Stimulated activated effector memory CD8-positive, alpha-beta T cell treated with anti-CD3 and anti-CD28 coated beads, Interleukin-12 subunit alpha, Interleukin-12 subunit beta, amount 100 ng/mL, for 72 hours (primary cell): ENCODE measurements at regions not wholly inside any gene's neighbourhood (a gene's known extent, or its start where the extent isn't known, plus 50 kb on each side); places are given as distances from the start of the nearest gene placed in this dataset.
"Not testable (repeated sequence)": the region's sequence is repeated elsewhere in the genome, so short reads cannot be mapped to it uniquely, and the experiment has no call there.

Source experiments
- ATAC-seq: fragments of 150-1000 bp; cut with Tn5 transposase; 2 replicates; pipeline ENCODE4 v1.10.0; 2021
- DNase-seq, 2 donors: peaks; one replicate each; pipeline ENCODE4 v3.0.0; 2021 to 2022; ENCODE audit warnings: low spot score in 2 of 2
- H3K27ac Mint-ChIP-seq: one replicate; pipeline ENCODE4 v1.8.0; 2022; ENCODE audit warnings: mild to moderate bottlenecking, mixed read lengths
- H3K36me3 Mint-ChIP-seq: one replicate; pipeline ENCODE4 v1.8.0; 2022; ENCODE audit warnings: mild to moderate bottlenecking, mixed read lengths
- H3K4me1 Mint-ChIP-seq: one replicate; pipeline ENCODE4 v1.8.0; 2022; ENCODE audit warnings: mixed read lengths
- H3K4me3 Mint-ChIP-seq: one replicate; pipeline ENCODE4 v1.8.0; 2022; ENCODE audit warnings: mild to moderate bottlenecking, mixed read lengths
- H3K9me3 Mint-ChIP-seq: one replicate; pipeline ENCODE4 v1.8.0; 2022; ENCODE audit warnings: mixed read lengths

DNA sequence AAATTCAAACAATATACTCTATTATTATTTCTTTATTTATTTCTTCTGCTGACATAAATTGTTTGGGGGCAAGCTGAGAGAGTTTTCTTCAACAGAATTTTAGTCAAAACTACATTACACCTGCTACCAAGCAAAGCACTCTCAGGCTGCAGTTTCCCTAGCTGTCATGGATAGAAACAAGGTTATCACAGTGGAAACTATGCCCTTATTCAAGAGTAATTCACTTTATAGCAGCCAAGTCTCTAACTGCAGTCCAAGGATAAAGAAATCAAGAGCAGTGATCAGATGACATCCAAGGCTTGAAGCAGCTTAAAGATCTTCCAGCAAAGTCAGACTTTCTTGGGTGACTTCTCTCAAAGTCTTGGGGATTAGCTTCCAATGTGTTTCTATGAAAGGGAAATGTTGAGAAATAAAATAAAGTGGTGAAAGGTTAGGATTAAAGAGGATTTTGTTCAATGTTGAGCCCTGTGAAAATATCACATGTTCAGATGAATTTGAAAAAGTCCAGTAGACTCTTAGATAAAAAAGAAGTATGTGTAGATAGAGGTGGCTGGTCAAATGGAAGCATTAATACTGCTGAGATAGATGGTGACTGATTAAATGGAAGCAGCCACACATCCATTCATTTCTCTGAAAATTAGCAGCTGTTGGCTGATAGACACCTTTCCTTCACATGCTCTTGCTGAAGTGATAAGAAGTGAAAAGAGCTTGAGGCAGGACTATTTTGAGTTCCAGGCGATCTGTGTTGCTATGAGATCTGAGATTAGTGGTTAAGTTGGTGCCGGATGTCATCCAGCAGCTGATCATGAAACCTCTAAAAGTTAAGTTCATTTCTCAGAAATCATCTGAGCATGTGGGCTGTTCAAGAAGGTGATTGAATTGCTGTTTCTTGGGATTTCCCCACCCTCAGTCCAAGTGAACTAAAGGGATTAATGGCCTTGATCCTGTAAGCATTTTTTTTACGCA, 257.8 kb upstream of the BTG1 start:
- no peaks in the 10 kb centered on the region for H3K9me3 Mint-ChIP-seq
- peak; percentile 92 for ATAC-seq
- DNase-seq: peak in 1 of 2 donors; percentile 71
- no peaks in the 10 kb centered on the region for H3K36me3 Mint-ChIP-seq
- H3K27ac Mint-ChIP-seq: peak overlapping the region; percentile 91
- peak overlapping the region; percentile 47 for H3K4me3 Mint-ChIP-seq
- peaks cover 77% of the 10 kb centered on the region for H3K4me1 Mint-ChIP-seq

DNA sequence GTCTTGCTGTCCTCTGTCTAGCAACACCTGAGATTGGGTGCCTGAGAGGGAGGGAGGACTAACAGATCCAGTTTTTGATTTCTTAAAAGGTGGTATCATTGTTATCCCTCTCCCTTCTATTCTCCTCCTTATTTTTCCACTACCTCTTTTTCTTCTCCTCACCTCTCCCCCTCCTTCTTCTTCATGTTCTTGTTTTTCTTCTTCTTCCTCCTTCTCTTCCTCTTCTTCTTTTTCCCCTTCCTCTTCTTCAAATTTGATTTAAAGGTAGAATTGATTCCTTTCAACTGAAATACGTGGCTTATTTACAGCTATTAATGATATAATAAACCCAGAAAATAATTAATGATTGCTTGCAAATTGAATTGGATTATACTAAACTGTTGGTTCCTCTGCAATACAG, 256.8 kb upstream of the BTG1 start:
- H3K4me3 Mint-ChIP-seq: no peak overlapping the region

DNA sequence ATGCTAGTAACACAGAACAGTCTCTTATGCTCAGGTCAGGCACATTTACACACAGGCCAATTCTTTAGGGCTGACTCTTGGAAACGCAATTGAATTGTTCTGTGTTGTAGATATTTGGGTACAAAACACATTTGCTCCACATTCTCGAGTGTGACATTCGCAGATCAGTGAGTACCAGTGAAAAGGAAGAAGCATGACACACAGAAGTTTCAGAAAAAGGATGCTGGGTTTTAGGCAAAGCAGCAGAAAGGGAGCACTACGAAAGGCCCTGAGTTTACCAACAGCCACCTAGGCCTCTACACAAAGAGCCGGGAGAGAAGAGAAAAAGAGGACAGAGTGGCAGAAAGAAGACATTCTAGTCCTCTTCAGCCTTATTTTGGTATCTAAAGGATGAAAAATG, 254.4 kb upstream of the BTG1 start:
- H3K36me3 Mint-ChIP-seq: no peaks in the 10 kb centered on the region
- H3K4me1 Mint-ChIP-seq: peaks cover 93% of the 10 kb centered on the region
- H3K9me3 Mint-ChIP-seq: peaks cover 4% of the 10 kb centered on the region
- peak overlapping the region; percentile 28 for H3K4me3 Mint-ChIP-seq
- H3K27ac Mint-ChIP-seq: peak overlapping the region; percentile 75
- ATAC-seq: peak; percentile 34
- no peak for DNase-seq

More for the DNA sequence above, 256.8 kb upstream of the BTG1 start:
- Mint-ChIP-seq H3K4me1 (peaks cover 82% of the 10 kb centered on the region), H3K36me3 (no peaks in the 10 kb centered on the region), H3K9me3 (peaks cover 2% of the 10 kb centered on the region), H3K27ac (peak overlapping the region; percentile 91)
- no peak for ATAC-seq
- DNase-seq: no peak

DNA sequence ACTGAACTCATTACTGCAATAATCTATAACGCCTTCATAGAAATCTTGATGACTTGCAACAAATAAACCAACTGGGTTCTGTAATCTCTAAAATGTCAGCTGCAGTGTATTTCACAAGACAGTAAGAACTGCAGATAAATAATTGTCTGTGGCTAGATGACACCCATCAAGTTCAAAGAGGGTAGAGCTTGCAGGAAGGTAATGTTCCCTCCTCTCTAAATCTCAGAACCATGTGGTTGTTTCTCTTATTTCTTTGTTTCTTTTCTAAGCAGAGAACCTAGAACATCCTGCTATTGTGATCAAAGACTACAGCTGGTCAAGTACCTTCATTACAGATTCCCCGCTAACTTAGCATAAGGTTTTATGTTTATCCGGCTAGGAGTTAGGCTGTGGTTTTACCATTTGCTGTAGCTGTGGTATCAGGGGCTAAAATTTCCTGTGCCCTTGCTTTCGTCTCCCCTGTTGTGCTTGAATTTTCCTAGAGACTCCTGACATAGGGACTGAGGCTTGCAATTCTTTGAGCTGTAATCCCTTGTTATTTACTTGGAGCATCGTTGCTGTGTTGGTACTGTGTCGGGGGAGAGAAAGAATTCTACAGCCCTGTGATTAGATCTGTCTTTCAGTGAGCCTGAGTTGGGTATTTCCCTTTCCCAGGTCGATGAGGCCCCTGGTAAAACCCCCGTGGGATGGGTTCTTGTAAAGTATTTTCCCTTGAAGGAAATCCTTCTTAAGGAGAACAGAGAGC, 253.1 kb upstream of the BTG1 start:
- no peaks in the 10 kb centered on the region for H3K36me3 Mint-ChIP-seq

DNA sequence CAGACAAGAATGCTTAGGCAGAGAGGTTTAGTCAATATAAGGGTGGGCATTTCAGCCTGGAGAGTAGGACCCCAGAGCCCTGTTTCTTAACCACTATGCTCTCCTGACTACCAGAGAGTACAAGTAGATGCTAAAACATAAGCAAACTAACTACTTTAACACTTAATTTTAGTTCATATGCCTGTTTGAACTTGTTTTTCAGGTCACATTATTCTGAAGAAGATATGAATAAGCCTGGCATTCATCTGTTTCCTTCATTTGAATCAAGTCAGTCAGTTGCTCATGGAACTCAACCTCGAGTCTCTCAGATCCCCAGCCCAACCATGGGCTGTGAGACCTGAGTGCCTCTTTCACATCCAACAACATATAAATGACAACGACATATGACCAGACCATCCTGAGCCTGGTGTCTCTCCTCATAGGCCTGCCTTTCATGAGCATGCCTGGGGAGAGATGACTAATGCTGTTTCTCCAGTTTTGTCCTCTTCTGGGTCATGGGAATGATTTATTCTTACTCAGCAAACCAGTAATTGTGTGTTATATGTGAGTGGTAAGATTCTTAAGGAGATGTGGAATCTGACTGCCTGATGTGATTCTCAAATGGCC, 251.1 kb upstream of the BTG1 start:
- Mint-ChIP-seq H3K4me3 (no peak overlapping the region), H3K9me3 (peaks cover 15% of the 10 kb centered on the region), H3K36me3 (no peaks in the 10 kb centered on the region), H3K27ac (peak overlapping the region; percentile 75), H3K4me1 (peaks cover 70% of the 10 kb centered on the region)
- ATAC-seq (peak; percentile 68), DNase-seq (no peak)

More for the DNA sequence above, 253.1 kb upstream of the BTG1 start:
- peak; percentile 67 for ATAC-seq
- peaks cover 4% of the 10 kb centered on the region for H3K9me3 Mint-ChIP-seq
- peaks cover 86% of the 10 kb centered on the region for H3K4me1 Mint-ChIP-seq
- H3K4me3 Mint-ChIP-seq: peak overlapping the region; percentile 28
- no peak for DNase-seq
- peak overlapping the region; percentile 75 for H3K27ac Mint-ChIP-seq

DNA sequence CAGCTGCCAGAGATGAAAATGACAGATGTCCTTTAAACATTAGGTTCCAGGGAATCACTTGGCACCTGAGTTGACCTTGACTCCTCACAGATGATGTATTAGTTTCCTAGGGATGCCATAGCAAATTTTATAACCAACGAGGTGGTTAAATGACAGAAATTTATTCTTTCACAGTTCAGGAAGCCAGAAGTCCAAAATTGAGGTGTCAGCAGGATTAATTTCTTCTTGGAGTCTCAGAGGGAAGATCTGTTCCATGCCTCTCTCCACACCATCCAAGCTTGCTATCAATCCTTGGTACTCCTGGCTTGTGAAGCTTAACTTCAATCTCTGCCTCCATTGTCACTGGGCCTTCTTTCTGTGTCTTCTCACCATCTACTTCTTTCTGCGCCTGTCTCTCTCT, 249.7 kb upstream of the BTG1 start:
- no peak for DNase-seq
- Mint-ChIP-seq H3K4me1 (peaks cover 69% of the 10 kb centered on the region), H3K36me3 (no peaks in the 10 kb centered on the region), H3K4me3 (no peak overlapping the region), H3K9me3 (peaks cover 15% of the 10 kb centered on the region), H3K27ac (no peak overlapping the region)
- ATAC-seq: no peak

DNA sequence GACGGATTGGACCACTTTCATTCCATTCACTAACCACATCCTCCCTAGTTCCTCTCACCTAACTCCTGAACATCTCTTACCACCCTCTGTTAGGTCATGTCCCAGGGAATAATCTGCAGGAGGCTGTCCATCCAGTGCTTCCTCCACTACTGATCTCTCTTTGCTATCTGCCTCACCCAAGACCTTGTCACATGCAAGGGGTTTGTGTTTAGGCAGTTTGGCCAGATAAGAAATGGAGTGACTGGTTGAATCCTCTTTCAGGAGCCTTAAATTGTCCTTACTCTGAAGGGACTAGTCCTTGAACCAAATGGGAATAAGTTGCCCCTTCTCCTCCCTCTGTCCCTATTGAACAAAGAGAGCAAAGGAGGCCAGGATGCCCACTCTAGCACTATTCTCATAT, 249.2 kb upstream of the BTG1 start:
- ATAC-seq (no peak), DNase-seq (no peak)
- H3K36me3 Mint-ChIP-seq: no peaks in the 10 kb centered on the region
- H3K9me3 Mint-ChIP-seq: peaks cover 15% of the 10 kb centered on the region
- no peak overlapping the region for H3K27ac Mint-ChIP-seq
- H3K4me1 Mint-ChIP-seq: peaks cover 65% of the 10 kb centered on the region
- H3K4me3 Mint-ChIP-seq: no peak overlapping the region

DNA sequence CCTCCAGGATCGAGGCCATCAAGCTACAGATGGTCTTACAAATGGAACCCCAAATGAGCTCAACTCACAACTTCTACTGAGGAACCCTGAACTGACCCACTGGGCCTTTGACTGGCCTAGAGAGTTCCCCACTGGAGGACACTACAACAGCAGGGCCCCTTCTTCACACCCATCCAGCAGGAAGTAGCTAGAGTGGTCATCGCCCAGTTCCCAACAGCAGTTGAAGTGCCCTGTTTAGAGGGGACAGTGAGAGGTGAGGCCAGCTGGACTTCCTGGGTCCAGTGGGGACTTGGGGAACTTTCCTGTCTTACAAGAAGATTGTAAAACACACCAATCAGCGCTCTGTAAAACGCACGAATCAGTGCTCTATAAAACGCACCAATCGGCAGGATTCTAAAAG, 247.9 kb upstream of the BTG1 start:
- no peak overlapping the region for H3K4me3 Mint-ChIP-seq
- peaks cover 51% of the 10 kb centered on the region for H3K4me1 Mint-ChIP-seq
- DNase-seq (no peak), ATAC-seq (no peak)
- H3K9me3 Mint-ChIP-seq: peaks cover 15% of the 10 kb centered on the region
- no peaks in the 10 kb centered on the region for H3K36me3 Mint-ChIP-seq
- H3K27ac Mint-ChIP-seq: peak overlapping the region; percentile 61

DNA sequence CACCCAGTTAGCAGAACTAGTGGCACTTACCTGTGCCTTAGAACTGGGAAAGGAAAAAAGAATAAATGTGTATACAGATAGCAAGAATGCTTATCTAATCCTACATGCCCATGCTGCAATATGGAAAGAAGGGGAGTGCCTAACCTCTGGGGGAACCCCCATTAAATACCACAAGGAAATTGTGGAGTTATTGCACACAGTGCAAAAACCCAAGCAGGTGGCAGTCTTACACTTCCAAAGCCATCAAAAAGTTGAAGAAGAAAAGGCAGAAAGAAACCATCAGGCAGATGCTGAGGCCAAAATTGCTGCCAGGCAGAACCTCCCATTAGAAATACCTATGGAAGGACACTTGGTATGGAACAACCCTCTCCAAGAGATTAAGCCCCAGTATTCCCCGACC, 246.1 kb upstream of the BTG1 start:
- peaks cover 11% of the 10 kb centered on the region for H3K9me3 Mint-ChIP-seq
- ATAC-seq, DNase-seq, H3K4me3 Mint-ChIP-seq, H3K27ac Mint-ChIP-seq, H3K36me3 Mint-ChIP-seq: not testable (repeated sequence)
- peaks cover 39% of the 10 kb centered on the region for H3K4me1 Mint-ChIP-seq

DNA sequence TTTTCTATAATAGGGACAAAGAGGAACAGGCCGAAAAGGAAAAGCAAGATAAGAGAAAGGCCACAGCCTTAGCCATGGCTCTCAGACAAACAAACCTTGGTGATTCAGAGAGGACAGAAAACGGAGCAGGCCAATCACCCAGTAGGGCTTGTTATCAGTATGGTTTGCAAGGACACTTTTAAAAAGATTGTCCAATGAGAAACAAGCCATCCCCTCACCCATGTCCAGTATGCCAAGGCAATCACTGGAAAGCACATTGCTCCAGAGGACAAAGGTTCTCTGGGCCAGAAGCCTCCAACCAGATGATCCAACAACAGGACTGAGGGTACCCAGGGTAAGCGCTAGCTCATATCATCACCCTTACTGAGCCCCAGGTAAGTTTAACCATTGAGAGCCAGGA, 243.8 kb upstream of the BTG1 start:
- no peak overlapping the region for H3K27ac Mint-ChIP-seq
- no peak overlapping the region for H3K4me3 Mint-ChIP-seq
- peaks cover 20% of the 10 kb centered on the region for H3K4me1 Mint-ChIP-seq
- peaks cover 11% of the 10 kb centered on the region for H3K9me3 Mint-ChIP-seq
- H3K36me3 Mint-ChIP-seq: no peaks in the 10 kb centered on the region
- no peak for DNase-seq
- ATAC-seq: no peak

DNA sequence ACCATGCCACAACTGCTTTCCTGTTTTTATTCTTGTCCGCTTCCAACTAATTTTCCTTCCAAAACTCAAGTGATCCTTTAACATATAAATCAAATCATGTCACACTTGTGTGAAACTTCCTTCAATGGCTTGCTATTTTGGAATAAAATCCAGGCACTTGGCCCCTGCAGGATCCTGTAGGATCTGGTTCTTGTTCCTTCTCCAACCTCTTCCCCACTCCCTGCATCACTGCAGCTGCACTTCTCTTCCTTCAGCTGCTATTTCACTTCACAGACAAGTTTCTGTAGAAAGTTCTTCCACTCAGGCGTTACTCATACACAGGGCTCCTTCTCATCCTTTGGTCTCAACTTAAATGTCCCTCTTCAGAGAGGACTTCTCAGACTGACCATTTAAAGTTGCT, 239.7 kb upstream of the BTG1 start:
- H3K9me3 Mint-ChIP-seq: no peaks in the 10 kb centered on the region
- H3K36me3 Mint-ChIP-seq: no peaks in the 10 kb centered on the region
- DNase-seq: no peak
- no peak for ATAC-seq
- no peak overlapping the region for H3K27ac Mint-ChIP-seq
- no peak overlapping the region for H3K4me3 Mint-ChIP-seq
- peaks cover 6% of the 10 kb centered on the region for H3K4me1 Mint-ChIP-seq

DNA sequence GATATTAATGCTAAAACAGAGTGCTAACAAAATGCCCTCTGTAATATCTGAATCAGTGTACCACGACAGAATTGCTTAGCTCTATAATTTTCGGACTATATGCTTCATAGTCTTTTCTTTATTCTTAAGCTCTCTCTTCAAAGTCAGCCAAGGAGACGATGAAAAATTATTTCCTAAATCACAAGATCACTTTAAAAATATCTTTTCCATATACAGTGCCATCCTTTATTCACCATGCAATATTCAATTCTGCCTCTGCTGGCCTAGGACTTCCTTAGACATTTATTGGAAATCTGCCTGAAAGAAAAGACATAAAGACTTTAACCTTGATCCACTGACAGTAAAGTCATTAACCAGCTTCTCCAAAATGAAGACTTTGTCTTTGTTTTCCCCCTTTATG, 238.9 kb upstream of the BTG1 start:
- H3K4me1 Mint-ChIP-seq: peaks cover 6% of the 10 kb centered on the region

DNA sequence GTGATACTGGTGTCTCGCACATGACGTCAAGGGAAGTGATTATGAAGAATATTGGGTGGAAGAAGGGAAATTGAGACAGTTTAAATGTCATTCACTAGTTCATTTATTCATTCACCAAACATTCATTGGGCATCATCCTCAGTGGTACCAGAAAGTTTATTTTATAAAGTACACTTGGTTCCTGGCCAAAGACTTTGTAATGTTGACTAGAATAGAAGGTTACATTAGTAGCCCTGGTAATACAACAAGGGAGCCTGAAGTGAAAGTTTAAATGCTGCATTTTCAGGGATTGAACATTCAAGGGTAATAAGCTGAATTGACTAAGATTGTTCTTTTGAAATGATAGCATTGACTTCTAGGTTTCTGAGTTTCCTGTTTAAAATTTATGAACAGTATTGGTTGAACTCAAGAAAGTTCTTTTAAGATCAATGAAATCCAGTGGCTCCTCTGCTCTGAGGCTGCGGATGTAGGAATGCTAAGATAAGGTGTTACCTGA, 236.8 kb upstream of the BTG1 start:
- Mint-ChIP-seq H3K36me3 (no peaks in the 10 kb centered on the region), H3K27ac (no peak overlapping the region), H3K4me3 (no peak overlapping the region), H3K9me3 (no peaks in the 10 kb centered on the region), H3K4me1 (peaks cover 3% of the 10 kb centered on the region)
- ATAC-seq: no peak
- DNase-seq: no peak

More for the DNA sequence above, 238.9 kb upstream of the BTG1 start:
- Mint-ChIP-seq H3K4me3 (no peak overlapping the region), H3K9me3 (no peaks in the 10 kb centered on the region), H3K27ac (no peak overlapping the region), H3K36me3 (no peaks in the 10 kb centered on the region)
- ATAC-seq: no peak
- no peak for DNase-seq

DNA sequence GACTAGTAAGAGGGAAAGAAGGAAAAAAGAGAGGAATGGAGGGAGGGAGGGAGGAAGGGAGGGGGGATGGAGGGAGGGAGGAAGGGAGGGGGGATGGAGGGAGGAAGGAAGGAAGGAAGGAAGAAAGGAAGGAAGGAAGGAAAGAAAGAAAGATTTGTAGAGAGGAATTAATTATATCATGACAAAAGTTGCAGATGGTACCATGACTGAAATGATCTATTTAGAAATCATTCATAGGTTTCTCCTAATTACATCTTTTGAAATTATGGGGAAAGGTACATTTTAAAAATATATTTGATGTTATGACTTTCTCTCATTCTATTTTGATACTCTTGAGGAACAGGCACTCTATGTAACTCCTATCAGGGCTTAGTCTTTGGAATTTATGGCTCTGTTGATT, 236.2 kb upstream of the BTG1 start:
- no peaks in the 10 kb centered on the region for H3K9me3 Mint-ChIP-seq
- DNase-seq: no peak
- no peaks in the 10 kb centered on the region for H3K36me3 Mint-ChIP-seq
- ATAC-seq: no peak
- no peak overlapping the region for H3K27ac Mint-ChIP-seq
- no peaks in the 10 kb centered on the region for H3K4me1 Mint-ChIP-seq
- H3K4me3 Mint-ChIP-seq: no peak overlapping the region
